ENCODE measurements at regions not wholly inside any gene's neighbourhood (a gene's known extent, or its start where the extent isn't known, plus 50 kb on each side); places are given as distances from the start of the nearest gene placed in this dataset. TPM values are rescaled to one million over a fixed set of nuclear protein-coding genes. Genes with fewer than 3 reads are reported as not detected.

- peaks cover 5% of the 10 kb centered on the region for H3K27me3 ChIP-seq (ENCODE audit: low read depth)
- no peak overlapping the region for H3K27ac ChIP-seq (replicated peaks)
- H3K4me3 ChIP-seq, result no peak overlapping the region
- TF ChIP-seq CTCF (IDR thresholded peaks at IDR 0.05; ENCODE audit: borderline replicate concordance), result no peak
- no peak for DNase-seq
- H3K36me3 ChIP-seq, result no peaks in the 10 kb centered on the region
- peaks cover 11% of the 10 kb centered on the region for H3K9me3 ChIP-seq (replicated peaks)
- H3K4me1 ChIP-seq, result peaks cover 14% of the 10 kb centered on the region
- intact Hi-C loops (cut with micrococcal nuclease), result no loop called here
These were observed 51.4 kb upstream of the SPRED2 start for GRCh38 chr2:65483763-65484162.

GRCh38 chr2:65482971-65483370 is 50.6 kb upstream of the SPRED2 start:
- Histone ChIP-seq H3K4me3 (no peak overlapping the region), H3K36me3 (no peaks in the 10 kb centered on the region), H3K9me3 (replicated peaks) (peaks cover 3% of the 10 kb centered on the region), H3K27me3 (ENCODE audit: low read depth) (peaks cover 2% of the 10 kb centered on the region), H3K4me1 (peaks cover 18% of the 10 kb centered on the region), H3K27ac (replicated peaks) (no peak overlapping the region)
- intact Hi-C loops (cut with micrococcal nuclease), result no loop called here
- TF ChIP-seq CTCF (IDR thresholded peaks at IDR 0.05; ENCODE audit: borderline replicate concordance), result no peak
- no peak for DNase-seq

Small RNA genes in the stretch of these regions (microRNA-seq; reads per million reads assigned to microRNA genes)
- gene MIR4778, result not detected
